Gastroesophageal sphincter (tissue), 4 donors: ENCODE measurements at regions not wholly inside any gene's neighbourhood (a gene's known extent, or its start where the extent isn't known, plus 50 kb on each side); places are given as distances from the start of the nearest gene placed in this dataset.

Experiments
- ATAC-seq: fragments of 150-250 bp; one replicate; pipeline ENCODE4 v1.9.1; 2016; ENCODE audit warnings: mild to moderate bottlenecking, moderate library complexity
- H3K27ac ChIP-seq, 4 donors: fragments of 200-600 bp; sonication (generic) in 3 of 4; 1 replicate in 3 of 4; 2 replicates in 1 of 4; pipeline ENCODE4 v1.5.1; 2016 to 2019
- H3K27me3 ChIP-seq: fragments of 200-600 bp; sonication (generic); one replicate; pipeline ENCODE4 v1.5.1; 2019
- H3K36me3 ChIP-seq, 2 donors: fragments of 200-600 bp; sonication (generic); one replicate each; pipeline ENCODE4 v1.5.1; 2019; ENCODE audit warnings: control low read depth in 1 of 2
- H3K4me1 ChIP-seq, 3 donors: fragments of 200-600 bp; sonication (generic); 1 replicate in 2 of 3; 2 replicates in 1 of 3; pipeline ENCODE4 v1.5.1; 2016 to 2019; ENCODE audit warnings: control low read depth in 2 of 3
- H3K4me3 ChIP-seq, 2 donors: fragments of 200-600 bp; sonication (generic); one replicate each; pipeline ENCODE4 v1.5.1; 2019; ENCODE audit warnings: mild to moderate bottlenecking in 1 of 2, moderate library complexity in 1 of 2
- H3K9me3 ChIP-seq, 3 donors: fragments of 200-600 bp; sonication (generic); one replicate each; pipeline ENCODE4 v1.5.1; 2017 to 2019; ENCODE audit warnings: control low read depth in 2 of 3
- CTCF ChIP-seq, 4 experiments: fragments of 200-600 bp in 2 of 4; fragments of 450-650 bp in 2 of 4; sonication (generic) in 1 of 4; IDR thresholded peaks; one replicate each; pipeline ENCODE4 v1.5.1; 2017 to 2019; ENCODE audit warnings: antibody characterized with exemption in 4 of 4, mild to moderate bottlenecking in 2 of 4, moderate library complexity in 2 of 4
- EP300 ChIP-seq: sonication (generic); formaldehyde crosslinking; IDR thresholded peaks from one replicate; pipeline ENCODE4 v1.6.1; 2017; ENCODE audit warnings: antibody characterized with exemption, mild to moderate bottlenecking
- POLR2A ChIP-seq, 2 donors: fragments of 450-650 bp; IDR thresholded peaks; one replicate each; pipeline ENCODE4 v1.6.1; 2017; ENCODE audit warnings: antibody characterized with exemption in 2 of 2, mild to moderate bottlenecking in 2 of 2, moderate library complexity in 1 of 2
- POLR2AphosphoS5 ChIP-seq: sonication (generic); formaldehyde crosslinking; IDR thresholded peaks from one replicate; pipeline ENCODE4 v1.6.1; 2017; ENCODE audit warnings: antibody characterized with exemption
- WGBS, 2 donors: methylation state at CpG; one replicate each; pipeline ENCODE4 v1.1.5; 2018; ENCODE audit warnings: low coverage in 1 of 2; 5-methylcytosine and 5-hydroxymethylcytosine counted together

GRCh38 chr13:67966065-67966464, 735.9 kb upstream of the PCDH9 start:
- ATAC-seq, result no peak
- no peak for TF ChIP-seq POLR2A (IDR thresholded peaks at IDR 0.05)
- no peak for TF ChIP-seq CTCF (IDR thresholded peaks at IDR 0.05)
- no peak for TF ChIP-seq POLR2AphosphoS5
- no peak for TF ChIP-seq EP300
- Histone ChIP-seq H3K4me1 (no peaks in the 10 kb centered on the region), H3K27ac (no peak overlapping the region), H3K4me3 (no peak overlapping the region), H3K27me3 (no peaks in the 10 kb centered on the region), H3K9me3 (no peaks in the 10 kb centered on the region), H3K36me3 (no peaks in the 10 kb centered on the region)
- WGBS, 2 donors, result 86 to 95% methylated on average over 1 of the region's 1 CpG

GRCh38 chr13:67964986-67965385, 734.9 kb upstream of the PCDH9 start:
- no peak for ATAC-seq
- WGBS, 2 donors, result 13 to 24% methylated on average over 1 of the region's 1 CpG
- no peak overlapping the region for H3K27ac ChIP-seq
- H3K4me3 ChIP-seq, result no peak overlapping the region
- TF ChIP-seq POLR2A (IDR thresholded peaks at IDR 0.05) (no peak), EP300 (no peak), POLR2AphosphoS5 (no peak), CTCF (IDR thresholded peaks at IDR 0.05) (no peak)
- H3K9me3 ChIP-seq, result no peaks in the 10 kb centered on the region
- H3K36me3 ChIP-seq, result no peaks in the 10 kb centered on the region
- H3K4me1 ChIP-seq, result no peaks in the 10 kb centered on the region
- H3K27me3 ChIP-seq, result no peaks in the 10 kb centered on the region

GRCh38 chr13:67964091-67964490, 734.0 kb upstream of the PCDH9 start:
- no peaks in the 10 kb centered on the region for H3K27me3 ChIP-seq
- 19 to 40% methylated on average over 2 of the region's 2 CpGs for WGBS, 2 donors

GRCh38 chr13:67961331-67961730, 731.2 kb upstream of the PCDH9 start:
- WGBS, 2 donors, result 52 to 53% methylated on average over 2 of the region's 2 CpGs
- Histone ChIP-seq H3K4me3 (no peak overlapping the region), H3K9me3 (no peaks in the 10 kb centered on the region), H3K36me3 (no peaks in the 10 kb centered on the region), H3K27ac (no peak overlapping the region), H3K27me3 (no peaks in the 10 kb centered on the region), H3K4me1 (no peaks in the 10 kb centered on the region)
- TF ChIP-seq EP300 (no peak), POLR2AphosphoS5 (no peak), CTCF (IDR thresholded peaks at IDR 0.05) (no peak), POLR2A (IDR thresholded peaks at IDR 0.05) (no peak)
- no peak for ATAC-seq

More at GRCh38 chr13:67964091-67964490, 734.0 kb upstream of the PCDH9 start:
- Histone ChIP-seq H3K4me1 (no peaks in the 10 kb centered on the region), H3K36me3 (no peaks in the 10 kb centered on the region), H3K9me3 (no peaks in the 10 kb centered on the region), H3K27ac (no peak overlapping the region), H3K4me3 (no peak overlapping the region)
- no peak for TF ChIP-seq EP300
- TF ChIP-seq CTCF (IDR thresholded peaks at IDR 0.05), result no peak
- TF ChIP-seq POLR2AphosphoS5, result no peak
- ATAC-seq, result no peak

- no peak for TF ChIP-seq POLR2A (IDR thresholded peaks at IDR 0.05)
- TF ChIP-seq POLR2AphosphoS5, result no peak
- TF ChIP-seq EP300, result no peak
- TF ChIP-seq CTCF (IDR thresholded peaks at IDR 0.05), result no peak
- Histone ChIP-seq H3K27ac (no peak overlapping the region), H3K9me3 (no peaks in the 10 kb centered on the region), H3K27me3 (no peaks in the 10 kb centered on the region), H3K36me3 (no peaks in the 10 kb centered on the region), H3K4me1 (no peaks in the 10 kb centered on the region), H3K4me3 (no peak overlapping the region)
- no peak for ATAC-seq
- 92% methylated on average over 2 of the region's 2 CpGs; no CpG with 5 or more reads in 1 of the 2 donors for WGBS, 2 donors
Measured at GRCh38 chr13:67951431-67951830, 721.3 kb upstream of the PCDH9 start.
